Lower leg skin (tissue), 3 donors: ENCODE measurements at regions not wholly inside any gene's neighbourhood (a gene's known extent, or its start where the extent isn't known, plus 50 kb on each side); places are given as distances from the start of the nearest gene placed in this dataset.

Experiments used
- CTCF ChIP-seq, 3 donors: fragments of 450-650 bp; IDR thresholded peaks; one replicate each; pipeline ENCODE4 v1.5.1; 2016; ENCODE audit warnings: antibody characterized with exemption in 3 of 3, mild to moderate bottlenecking in 3 of 3, moderate library complexity in 2 of 3
- POLR2A ChIP-seq, 2 donors: fragments of 450-650 bp; IDR thresholded peaks; one replicate each; pipeline ENCODE4 v1.6.1; 2016 to 2017; ENCODE audit warnings: antibody characterized with exemption in 2 of 2, mild to moderate bottlenecking in 1 of 2, moderate library complexity in 1 of 2

- TF ChIP-seq CTCF (IDR thresholded peaks at IDR 0.05) (no peak), POLR2A (IDR thresholded peaks at IDR 0.05) (no peak)
Measured at GRCh38 chr5:133704411-133704810, 92.1 kb upstream of the FSTL4 start.
